ENCODE measurements at regions not wholly inside any gene's neighbourhood (a gene's known extent, or its start where the extent isn't known, plus 50 kb on each side); places are given as distances from the start of the nearest gene placed in this dataset.

DNA sequence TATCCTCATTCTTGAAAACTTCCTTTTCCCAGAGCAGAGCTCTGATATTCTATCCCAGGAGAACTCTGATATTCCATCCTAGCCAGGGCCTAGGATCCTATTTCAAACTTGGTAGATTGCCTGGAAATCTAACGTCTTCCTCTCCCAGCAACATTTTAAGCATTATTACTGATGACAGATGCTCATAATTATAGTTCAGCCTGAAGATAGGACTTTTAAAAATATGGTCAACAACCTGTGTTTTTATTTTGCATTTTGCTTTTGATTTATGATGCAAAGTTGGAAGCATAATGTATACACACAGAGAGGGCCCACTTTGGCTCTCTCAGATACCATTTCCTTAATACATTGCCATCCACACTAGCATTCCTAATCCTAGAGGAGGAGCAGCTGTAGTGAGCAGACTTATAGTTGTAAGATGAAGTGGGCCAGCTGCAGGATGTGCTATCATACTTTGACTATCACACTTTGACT, 457.4 kb upstream of the TPK1 start:
- TF ChIP-seq, protein P1, sequence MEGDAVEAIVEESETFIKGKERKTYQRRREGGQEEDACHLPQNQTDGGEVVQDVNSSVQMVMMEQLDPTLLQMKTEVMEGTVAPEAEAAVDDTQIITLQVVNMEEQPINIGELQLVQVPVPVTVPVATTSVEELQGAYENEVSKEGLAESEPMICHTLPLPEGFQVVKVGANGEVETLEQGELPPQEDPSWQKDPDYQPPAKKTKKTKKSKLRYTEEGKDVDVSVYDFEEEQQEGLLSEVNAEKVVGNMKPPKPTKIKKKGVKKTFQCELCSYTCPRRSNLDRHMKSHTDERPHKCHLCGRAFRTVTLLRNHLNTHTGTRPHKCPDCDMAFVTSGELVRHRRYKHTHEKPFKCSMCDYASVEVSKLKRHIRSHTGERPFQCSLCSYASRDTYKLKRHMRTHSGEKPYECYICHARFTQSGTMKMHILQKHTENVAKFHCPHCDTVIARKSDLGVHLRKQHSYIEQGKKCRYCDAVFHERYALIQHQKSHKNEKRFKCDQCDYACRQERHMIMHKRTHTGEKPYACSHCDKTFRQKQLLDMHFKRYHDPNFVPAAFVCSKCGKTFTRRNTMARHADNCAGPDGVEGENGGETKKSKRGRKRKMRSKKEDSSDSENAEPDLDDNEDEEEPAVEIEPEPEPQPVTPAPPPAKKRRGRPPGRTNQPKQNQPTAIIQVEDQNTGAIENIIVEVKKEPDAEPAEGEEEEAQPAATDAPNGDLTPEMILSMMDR (IDR thresholded peaks at IDR 0.05; ENCODE audit: poor library complexity): no peak
- TF ChIP-seq EZH2 (IDR thresholded peaks at IDR 0.05; ENCODE audit: borderline replicate concordance) (no peak), EZH2phosphoT487 (IDR thresholded peaks at IDR 0.05; ENCODE audit: low read depth, severe bottlenecking, unreplicated experiment) (no peak)
